NCI-H2227 treated with DMSO at 0.1 percent for 48 hours (cell line): ENCODE measurements at regions not wholly inside any gene's neighbourhood (a gene's known extent, or its start where the extent isn't known, plus 50 kb on each side); places are given as distances from the start of the nearest gene placed in this dataset.
"Not testable (repeated sequence)": the region's sequence is repeated elsewhere in the genome, so short reads cannot be mapped to it uniquely, and the experiment has no call there.

Source experiments
- DNase-seq: peaks from one replicate; lab custom pipeline; 2025; lab: John Stamatoyannopoulos, UW

DNA sequence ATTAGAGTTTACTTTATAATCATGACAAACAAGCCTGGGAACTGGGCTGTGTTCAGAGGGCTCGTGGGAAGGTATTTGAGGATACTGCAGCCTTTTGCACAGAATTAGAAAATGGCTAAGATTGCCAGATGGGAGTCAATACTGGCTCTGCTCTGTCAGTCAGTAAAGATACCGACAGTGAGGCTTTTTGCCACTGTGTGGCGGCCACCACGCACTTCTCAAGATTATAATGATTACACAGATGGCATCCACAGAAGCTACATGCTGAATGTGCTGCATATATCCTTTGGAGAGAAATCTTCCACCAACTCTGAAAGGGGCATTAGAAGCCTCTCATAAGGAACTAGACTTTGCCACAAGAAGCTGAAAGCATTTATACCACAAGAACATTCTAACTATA is 213.4 kb upstream of the PTBP2 start:
- no peak for DNase-seq

DNA sequence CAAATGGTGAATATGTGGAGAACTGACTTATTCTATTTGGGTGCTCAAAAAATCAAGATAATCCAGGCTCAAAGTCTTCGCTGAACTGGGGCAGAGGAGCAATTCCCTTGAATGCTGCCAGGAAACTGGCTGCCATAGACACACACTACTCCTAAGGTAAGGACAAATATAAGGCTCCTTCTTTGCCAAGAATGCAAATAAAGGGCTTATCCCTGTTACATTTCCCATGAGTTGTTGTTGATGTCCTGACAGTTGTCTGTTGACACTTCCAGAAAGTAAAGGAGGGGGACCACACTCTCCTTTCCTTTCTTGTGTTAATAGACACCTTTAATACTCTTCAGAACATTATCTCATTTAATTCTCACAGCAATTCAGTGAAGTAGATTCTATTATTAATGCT is 212.2 kb upstream of the PTBP2 start:
- no peak for DNase-seq

DNA sequence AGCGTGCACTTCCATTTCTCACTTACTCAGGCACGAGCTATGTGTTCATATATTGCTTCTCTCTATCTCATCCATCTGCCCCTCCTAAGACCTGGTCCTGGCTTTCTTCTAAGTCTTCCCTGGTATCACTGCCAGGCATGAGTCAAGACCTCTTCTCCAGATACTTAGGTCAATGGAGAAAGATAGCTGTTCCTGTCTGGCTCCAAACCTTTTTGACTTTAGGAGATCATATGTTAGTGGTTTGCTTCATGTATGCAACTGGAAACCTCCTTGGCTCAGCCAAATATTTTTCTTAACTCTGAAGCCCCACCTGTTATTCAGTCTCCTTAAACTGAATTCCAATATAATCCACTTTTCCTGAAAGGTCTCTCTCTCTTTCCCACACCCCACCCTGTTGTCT is 211.6 kb upstream of the PTBP2 start:
- no peak for DNase-seq

DNA sequence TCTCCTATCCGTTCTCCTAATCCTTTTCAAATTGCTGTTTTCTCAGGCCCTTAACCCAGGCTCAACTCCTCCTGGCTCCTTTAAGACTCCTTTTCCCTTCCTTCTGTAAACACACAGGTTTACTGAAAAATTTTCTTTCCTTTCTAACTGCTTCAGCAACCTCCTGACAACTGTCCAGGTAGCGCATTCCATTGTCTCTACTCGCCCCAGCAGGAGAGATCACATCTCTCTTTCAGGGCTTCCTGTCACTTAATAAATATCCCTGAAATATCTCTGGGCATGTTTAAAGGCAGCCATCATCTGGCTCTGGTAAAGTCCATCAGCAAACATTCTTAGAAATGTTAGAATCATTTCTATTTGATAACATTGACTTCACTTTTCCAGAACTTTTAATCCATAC is 211.2 kb upstream of the PTBP2 start:
- DNase-seq, result no peak

DNA sequence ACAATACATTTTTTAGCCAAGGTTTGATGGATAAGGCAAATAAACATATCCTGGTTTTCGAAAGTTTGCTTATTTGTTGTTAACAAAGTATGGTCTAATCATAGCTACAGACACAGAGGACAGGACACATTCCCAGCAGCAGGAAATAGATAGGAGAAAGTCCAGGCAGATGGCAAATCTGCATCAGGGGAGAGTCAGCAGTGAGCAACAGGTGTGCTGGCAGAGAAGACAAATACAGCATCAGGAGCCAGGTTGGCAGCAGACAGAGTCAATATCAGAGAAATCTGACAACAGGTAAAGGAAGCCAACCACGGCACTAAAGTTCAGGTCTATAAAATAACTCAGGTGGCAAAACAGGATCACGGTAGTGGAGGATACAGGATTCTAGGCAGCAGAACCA is 210.7 kb upstream of the PTBP2 start:
- DNase-seq, result no peak

DNA sequence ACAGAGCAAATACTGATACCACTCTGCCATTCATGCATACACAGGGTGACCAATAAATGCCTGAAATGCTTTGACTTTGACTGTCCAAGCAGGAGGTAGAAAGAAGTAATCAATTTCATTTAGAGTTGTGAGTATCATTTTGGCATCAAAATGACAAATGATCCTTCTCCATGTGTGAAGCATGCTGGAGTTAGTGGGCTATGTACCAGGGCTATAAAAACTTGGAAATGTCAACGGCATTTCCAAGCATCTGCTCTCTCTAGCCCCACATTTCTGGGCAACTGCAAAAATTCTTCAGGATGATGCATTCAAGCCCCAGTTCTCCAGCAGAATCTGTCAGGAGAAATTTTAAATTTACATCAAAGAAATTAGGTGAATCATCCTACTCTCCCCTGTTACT is 208.4 kb upstream of the PTBP2 start:
- DNase-seq, result no peak

DNA sequence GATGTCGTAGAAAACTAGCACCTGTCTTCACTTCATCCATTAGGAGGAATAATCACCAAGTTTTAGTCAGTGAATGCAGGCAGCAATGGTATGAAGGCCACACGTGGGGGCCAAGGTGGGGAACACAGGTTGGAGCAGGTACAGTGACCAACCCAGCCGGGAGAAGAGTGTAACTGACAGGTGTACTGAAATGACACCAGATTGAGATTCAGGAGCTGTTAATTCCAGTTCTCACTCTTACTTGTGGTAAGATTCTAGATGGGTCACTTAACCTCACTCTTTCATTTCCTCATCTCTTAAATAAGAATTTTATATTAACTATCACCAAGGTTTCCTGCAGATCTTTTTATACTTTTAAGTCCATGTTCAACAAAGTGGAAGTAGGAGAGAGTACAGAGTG is 206.2 kb upstream of the PTBP2 start:
- DNase-seq, result no peak

DNA sequence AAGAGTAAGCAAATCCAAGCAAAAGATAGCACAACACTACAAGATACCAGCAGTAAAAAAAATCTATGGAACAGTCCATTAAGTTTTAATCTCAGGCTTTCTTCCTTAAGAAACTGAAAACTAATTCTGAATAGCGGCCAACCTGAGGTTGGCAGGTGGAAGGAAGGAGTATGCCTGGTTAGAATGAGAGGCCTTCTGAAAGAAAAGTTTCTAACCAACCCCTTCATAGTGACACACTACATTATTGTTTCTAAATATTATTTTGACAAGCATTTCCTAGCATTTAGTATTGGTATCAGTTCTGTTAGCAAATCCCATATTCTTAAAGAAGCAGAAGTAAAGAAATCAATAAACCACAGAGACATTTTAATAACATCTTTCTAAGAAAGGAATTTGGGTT is 205.7 kb upstream of the PTBP2 start:
- no peak for DNase-seq

DNA sequence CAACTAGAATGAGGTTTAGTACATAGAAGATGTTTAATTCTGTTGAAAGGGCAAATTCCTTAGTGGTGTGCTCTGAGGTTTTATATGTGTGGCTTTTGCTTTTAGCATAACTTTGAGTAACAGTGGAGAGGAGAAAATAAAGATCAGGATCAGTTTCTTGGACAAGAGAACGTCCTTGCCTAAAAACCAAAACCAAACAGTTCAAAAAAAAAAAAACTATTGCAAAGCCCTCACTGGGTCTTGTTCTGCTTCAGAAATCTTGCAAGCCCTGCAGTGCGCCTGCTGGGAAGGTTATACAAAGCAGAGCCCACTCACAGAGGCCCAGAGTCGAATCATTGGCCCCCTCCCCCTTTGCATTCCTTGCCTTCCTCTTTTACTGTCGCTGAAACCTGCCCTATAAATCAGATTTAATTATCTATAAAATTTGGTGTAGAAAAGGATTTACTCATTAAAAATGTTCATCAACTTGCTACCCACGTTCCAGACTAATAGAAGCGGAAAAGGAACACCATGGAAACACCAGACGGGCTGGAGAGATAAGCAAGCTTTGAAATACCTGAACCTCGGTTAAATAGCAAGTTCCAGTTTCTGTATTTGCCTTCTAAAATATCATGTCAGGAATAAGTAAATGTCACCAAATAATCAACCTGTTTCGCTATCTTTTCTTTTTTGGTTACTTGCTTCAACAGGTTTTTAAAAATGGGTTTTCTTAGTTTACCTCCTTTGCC is 201.6 kb upstream of the PTBP2 start:
- no peak for DNase-seq

DNA sequence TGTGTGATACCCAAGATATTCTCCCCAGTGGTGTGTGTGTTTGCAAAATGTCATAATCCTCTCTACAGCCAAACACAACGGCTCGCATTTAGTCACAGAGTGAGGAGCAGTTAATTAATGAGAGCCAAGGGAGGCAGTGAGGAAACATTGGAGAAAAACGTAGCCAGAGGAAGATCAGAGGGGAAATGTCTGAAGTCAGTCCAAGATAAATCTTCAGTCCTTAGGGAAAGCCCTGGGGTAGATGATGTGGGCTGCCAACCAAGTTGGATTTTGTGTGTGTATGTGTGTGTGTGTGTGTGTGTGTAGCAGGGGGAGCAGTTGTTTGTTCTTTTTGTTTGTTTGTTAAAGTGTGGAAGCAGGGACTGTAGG is 201.0 kb upstream of the PTBP2 start:
- DNase-seq, result no peak

DNA sequence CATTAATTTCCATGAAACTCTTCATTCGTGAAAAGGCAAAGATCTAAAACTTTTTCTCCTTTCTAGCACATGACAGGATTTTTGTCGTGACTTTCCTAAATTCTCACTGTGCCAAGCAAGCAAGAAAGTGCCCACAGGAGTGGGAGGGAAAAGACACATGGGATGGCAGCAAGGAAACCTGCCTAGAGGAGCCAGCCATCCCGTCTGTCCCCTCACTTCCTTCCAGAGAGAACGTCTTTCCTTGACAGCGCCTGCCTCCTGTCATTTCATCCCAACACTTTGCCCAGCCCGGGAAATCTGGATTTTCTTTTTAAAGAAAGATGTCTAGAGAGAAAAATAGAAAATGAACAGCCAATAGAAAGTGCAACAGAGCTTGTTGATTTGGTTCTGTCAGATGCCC is 200.6 kb upstream of the PTBP2 start:
- DNase-seq, result no peak

DNA sequence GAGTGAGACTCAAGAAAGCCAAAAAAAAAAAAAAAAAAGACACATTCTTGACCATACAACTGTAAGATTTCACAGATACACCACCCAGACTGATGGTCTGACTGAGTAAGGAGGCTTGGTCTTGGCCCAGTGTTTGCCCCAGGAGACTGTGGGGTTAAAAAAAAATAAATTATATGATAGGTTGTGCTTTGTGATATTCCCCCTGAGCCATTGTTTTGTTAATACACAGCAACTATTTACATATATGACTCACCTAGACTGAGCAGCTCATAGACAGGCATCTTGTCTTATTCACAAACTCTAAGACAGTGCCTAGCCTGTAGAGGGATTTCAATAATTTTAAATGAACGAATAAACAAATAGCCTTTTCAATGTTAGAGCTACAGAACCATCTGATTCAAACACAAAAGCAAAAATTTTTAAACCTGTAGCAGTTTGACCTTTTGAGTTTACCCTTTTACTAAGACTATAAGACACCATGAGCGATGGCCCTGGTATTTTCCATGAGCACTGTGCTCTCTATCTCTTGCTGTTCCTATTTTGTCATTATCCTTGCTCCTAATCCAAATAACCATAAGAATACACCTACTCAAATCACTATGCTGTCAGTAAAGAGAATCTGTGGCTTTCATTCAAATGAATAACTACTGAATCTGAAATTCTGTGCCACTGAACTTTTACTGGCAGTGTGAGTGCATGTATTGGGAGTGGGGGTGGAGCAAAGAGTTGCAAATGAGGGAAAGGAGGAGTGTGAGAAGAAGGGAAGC is 199.4 kb upstream of the PTBP2 start:
- no peak for DNase-seq

DNA sequence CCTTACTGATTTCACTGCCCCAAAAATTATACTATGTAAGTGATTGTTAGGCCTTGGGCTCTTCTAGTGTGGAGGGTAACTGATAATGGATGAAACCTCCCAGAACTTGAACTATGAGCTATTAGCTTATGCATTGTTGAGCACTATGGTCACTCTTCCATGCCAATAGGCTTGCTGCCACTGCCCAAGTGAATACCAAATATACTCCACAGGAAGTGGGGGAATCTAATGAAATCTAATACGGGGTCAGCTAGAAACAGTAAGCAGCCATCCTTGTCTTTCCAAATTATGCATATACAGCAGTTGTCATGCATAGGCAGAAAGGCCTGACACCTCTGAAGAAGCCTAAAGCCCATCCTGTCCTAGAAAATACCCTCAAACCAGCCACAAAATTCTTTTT is 198.7 kb upstream of the PTBP2 start:
- DNase-seq, result no peak

DNA sequence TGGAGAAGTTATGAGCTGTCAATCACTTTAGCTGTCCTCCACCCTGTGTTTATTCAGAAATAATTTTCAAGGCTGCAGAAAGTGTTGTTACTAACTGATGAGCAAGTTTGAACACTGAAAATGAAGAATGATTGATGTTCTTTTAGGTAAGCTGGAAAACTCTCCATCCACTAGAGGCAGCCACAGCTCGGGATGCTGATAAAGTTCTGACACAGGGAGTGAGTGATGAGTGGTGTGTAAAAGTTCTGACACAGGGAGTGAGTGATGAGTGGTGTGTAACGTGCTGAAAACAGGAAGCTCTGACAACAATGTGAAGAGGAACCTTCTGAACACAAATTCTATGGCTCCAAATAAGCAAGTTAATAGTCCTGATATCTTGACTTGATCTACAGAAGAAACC is 197.5 kb upstream of the PTBP2 start:
- DNase-seq, result no peak

DNA sequence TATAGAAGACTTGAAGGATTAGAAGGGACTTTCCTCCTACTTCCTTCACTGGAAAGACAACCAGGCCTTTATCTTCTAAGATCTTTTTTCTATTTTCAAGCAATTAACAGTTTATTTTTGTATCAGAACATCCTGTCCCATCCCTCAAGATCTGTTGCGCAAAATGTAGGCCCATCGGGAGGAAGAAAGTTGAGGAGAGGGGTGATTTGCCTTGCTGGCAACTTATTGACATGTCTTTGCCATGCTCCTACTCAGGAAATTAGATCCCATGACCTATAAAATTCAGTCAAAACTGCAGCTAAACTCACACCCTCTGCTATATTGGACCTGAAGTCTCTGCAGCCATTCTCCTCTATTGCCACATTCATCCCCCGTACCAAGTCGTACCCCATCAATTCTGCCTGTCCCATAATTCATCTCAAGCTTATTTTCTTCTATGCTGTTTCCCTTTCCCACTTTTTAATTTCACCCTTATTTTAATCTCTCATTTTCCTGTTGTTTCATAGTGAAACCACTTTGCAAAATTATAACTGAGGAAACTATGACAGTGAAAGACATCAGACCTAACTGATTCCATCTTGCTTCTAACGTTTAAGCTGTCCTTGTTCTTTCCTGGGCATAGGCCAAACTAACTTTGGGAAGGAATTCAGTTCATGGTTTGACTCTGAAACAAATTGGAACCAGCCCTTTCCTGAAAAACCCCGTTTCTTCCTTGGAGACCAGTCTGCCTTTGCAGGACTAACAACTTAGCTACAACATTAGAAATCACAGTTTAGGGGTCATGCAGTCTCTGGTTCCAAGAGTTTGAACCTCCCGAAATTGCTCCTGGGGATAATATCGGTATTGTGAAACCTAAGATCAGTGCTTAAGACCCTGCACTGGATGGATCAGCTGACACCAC is 195.7 kb upstream of the PTBP2 start:
- DNase-seq, result no peak

DNA sequence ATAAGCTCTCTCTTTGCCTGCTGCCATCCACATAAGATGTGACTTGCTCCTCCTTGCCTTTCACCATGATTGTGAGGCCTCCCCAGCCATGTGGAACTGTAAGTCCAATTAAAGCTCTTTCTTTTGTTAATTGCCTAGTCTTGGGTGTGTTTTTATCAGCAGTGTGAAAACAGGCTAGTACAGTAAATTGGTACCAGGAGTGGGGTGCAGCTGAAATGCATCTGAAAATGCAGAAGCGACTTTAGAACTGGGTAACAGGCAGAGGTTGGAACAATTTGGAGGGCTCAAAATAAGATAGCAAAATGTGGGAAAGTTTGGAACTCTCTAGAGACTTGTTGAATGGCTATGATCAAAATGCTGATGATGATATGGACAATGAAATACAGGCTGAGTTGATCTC is 192.9 kb upstream of the PTBP2 start:
- DNase-seq, result not testable (repeated sequence)

DNA sequence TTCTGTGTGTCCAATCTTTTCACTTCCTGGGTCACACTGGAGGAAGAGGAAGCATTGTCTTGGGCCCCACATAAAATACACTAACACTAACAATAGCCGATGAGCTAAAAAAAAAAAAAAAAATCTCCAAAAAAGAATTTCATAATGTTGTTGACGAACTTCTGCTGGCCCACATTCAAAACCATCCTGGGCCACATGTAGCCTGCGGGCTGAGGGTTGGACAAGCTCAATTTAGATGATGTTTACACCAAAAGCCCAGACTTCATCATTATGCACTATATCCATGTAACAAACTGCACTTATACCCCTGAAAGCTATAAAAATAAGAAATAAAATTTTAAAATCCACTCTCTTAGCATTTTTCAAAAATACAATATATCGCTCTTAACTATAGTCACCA is 187.8 kb upstream of the PTBP2 start:
- DNase-seq, result no peak

DNA sequence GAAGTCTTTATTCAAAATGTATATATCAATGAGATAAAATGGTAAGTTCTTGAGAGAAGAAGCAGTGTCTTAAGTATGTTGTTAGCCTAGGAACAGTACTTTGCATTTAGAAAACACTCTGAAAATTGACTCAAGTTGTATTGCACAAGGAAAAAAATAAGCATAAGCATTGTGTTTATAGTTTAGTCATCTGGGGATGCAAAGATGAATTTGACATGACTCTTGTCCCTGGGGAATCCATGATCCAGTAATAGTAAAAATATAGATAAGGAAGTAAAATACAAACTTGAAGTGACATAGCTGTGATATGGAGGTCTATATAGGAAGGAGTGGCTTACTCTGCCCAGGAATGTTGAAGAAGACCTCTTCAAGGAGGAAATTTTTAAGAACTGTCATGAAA is 185.0 kb upstream of the PTBP2 start:
- DNase-seq, result no peak

DNA sequence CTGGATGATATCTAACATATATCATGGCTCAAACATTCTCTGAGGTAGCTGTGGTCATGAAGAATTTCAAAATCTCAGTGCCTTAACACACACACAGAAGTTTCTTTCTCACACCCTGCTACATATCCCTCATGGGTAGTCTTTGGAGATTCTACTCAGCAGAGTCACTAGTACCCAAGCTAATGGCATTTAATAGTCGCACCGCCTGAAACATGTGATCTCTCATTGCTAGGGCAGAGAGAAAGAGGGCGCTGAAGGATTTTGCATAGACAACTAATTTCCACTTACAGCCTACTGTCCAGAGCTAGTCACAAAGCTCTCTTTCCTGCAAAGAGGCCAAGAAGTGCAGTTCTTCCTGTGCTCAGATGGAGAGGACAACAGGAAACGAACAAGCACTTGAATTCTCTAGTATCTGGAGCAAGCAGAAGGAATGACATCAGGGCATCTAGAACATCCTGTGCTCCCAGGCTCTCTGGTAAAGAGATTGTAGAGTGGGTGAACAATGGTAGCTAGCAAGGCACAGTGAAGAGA is 183.4 kb upstream of the PTBP2 start:
- peak; percentile 16 for DNase-seq

DNA sequence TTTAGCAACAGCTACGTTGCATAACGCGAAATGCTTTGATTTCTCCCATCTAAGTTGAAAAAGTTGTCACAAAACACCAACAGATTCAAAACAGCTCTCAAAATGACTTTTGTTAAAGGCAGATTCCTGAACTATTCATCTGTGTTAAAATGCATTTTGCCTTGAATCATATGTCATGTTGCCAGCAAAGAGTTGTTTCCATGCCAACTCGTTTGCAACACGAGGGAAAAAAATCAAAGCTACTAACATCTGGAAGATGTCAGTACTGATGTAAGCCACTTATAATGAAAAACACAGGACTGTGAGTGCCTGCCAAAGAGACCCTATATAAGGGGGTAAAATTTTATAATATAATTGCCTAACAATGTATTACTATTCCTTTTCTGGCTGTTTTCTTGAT is 182.7 kb upstream of the PTBP2 start:
- DNase-seq, result no peak

DNA sequence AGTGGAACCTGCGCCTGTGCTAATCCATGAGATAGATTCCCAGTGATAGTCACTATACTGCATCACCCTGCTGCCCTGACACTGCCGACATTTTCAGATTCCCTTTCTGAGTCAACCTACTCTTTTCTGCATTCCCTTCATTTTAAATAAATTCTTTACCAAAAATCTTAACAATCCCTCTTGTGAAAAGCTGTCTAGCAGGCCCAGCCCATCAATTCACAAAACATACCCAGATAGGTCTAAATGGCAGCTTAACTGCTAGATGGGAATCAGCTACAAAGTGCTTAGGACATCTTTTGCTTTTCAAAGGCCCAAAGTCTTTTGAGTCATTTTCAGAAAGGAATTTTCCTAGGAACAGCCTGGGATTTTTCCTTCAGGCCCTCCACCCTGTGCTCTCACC is 180.1 kb upstream of the PTBP2 start:
- DNase-seq, result no peak

DNA sequence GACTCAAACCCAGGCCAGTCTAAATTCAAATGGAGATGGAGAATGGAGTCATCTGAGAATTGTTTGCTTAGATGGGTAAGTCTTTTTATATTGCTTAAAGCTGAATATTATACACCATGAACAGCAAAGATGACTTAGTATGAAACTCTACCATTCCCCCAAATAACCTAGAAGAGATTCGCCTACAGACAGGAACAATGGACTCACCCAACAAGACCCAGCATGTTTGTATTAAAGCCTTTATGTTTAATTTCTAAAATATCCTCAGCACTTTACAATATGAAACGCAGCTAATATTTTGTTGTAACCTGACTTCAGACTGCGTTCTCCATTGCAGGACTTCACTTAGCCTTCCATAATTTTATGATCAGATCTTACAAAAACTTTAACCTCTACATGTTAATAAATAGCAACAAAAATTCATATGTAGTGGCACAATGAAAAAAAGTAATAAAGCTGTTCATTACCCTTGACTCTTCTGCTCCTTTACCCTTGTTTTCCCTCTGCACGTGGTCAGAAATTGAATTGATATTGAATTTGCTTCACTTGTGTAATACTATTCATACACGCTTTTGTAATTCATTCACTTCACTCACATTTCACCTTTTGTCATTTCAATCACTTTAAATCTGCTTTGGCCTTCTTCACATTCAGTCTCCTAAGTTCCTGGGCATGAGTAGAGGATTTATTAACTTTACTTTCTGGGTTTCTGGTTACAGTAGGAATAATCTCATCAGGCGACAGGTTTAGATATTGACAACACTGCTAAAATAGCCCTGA is 177.3 kb upstream of the PTBP2 start:
- DNase-seq, result no peak
